Epidermal melanocyte (primary cell): ENCODE measurements at regions not wholly inside any gene's neighbourhood (a gene's known extent, or its start where the extent isn't known, plus 50 kb on each side); places are given as distances from the start of the nearest gene placed in this dataset.
"Not testable (repeated sequence)": the region's sequence is repeated elsewhere in the genome, so short reads cannot be mapped to it uniquely, and the experiment has no call there.

Source experiments
- DNase-seq: peaks from one replicate; pipeline ENCODE4 v3.0.0; 2011; ENCODE audit warnings: low spot score; ENCODE audit not compliant: insufficient read length

DNA sequence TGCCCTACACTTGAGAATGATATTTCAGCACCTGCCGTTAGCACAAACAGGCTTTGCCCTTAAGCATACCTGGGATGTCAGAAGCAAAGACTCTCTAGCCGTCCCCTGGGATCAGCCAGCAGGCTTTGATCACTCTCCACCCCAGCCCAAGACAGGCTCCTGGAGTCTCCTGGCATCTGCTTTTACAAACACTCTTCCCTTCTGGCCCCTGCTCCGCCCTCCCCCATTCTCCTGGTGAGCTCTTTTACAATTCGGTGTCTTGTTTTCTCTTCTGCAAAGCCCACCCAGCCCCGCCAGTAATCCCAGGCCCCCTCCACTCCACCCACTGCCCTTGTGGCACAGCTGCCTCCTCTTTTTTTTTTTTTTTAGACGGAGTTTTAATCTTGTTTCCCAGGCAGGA lies 50.4 kb downstream of the KATNIP start:
- no peak for DNase-seq

DNA sequence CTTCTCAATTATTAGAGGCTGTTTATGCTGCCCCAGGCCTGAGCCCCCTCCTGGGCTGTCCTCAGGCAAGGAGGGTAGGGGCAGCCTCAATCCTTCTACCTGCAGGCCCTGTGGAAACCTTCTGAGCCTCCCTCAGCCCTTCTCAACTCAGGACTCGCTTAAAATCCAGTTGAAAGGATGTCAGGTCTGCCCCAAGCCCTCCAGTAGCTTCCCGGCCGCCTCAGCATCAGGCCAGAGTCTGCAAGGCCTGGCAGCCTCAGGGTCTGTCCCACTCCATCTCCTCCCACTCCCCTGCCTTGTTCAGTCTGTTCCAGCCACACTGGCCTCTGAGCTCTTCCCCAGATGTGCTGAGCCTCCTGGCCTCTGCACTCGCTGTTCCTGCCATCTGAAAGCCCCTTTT lies 52.2 kb downstream of the KATNIP start:
- DNase-seq, result no peak

GRCh38 chr16:27605500-27606106 lies 55.7 kb downstream of the KATNIP start:
- DNase-seq, result not testable (repeated sequence)

DNA sequence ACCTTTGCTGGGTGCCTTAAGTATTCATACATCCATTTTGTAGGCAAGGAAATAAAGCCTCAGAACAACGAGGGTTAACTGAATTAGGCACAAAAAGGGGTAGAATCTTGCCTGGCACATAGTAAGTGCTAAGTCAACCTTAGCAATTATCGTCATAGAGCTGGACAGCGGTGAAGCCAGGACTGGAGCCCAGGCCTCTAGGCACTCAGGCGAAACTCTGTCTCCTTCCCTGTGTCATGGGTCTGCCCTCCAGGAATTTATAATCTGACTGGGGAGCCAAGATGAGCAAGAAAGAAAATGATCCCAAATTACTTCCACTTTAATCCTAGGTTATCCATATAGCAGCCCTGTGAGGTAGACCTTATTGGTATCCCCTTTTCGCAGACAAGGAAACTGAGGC lies 61.4 kb downstream of the KATNIP start:
- no peak for DNase-seq

GRCh38 chr16:27613238-27613791 lies 63.4 kb downstream of the KATNIP start:
- DNase-seq, result no peak

- DNase-seq, result no peak
Observed at GRCh38 chr16:27617665-27618064, 67.7 kb downstream of the KATNIP start.

- no peak for DNase-seq
Observed at GRCh38 chr16:27618165-27618564, 68.2 kb downstream of the KATNIP start.

- DNase-seq, result no peak
Observed at GRCh38 chr16:27618606-27619327, 68.8 kb downstream of the KATNIP start.

GRCh38 chr16:27620541-27620940 lies 70.6 kb downstream of the KATNIP start:
- no peak for DNase-seq

GRCh38 chr16:27624154-27625049 lies 74.5 kb downstream of the KATNIP start:
- DNase-seq, result no peak

DNA sequence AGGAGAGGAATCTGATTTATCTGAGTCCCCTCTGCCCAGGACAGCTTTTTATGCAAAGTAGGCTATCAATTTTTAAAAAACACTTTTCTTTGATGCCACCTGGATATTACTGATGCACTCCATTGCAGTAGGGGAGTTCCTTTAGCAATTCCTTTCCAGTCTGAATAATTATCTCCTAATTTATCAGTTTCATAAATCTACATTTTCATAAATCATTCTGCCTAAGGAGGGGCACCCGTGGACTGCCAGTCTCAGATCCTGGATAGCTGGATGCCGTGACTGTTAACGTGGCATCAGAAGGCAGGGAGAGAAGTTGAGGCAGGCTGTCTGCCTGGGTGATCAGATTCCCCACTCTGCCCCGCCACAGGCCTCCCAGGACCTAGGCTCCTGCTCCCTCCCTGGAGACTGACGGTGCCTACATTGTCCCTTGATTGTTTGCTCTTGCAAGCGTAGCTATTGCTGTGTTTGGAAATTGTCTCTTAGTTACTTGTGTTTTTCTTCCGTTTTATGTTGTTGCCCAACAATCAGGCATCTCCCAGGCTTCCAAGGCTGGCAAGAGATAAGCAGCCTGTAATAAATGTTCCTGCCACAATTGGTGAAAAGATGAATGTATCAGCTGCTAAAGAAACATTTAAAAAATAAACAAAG lies 75.2 kb downstream of the KATNIP start:
- no peak for DNase-seq

GRCh38 chr16:27627136-27627535 lies 77.2 kb downstream of the KATNIP start:
- no peak for DNase-seq

GRCh38 chr16:27628241-27628942 lies 78.4 kb downstream of the KATNIP start:
- DNase-seq, result no peak

- DNase-seq, result not testable (repeated sequence)
Observed at GRCh38 chr16:27628943-27629462, 79.1 kb downstream of the KATNIP start.

GRCh38 chr16:27632216-27632615 lies 82.3 kb downstream of the KATNIP start:
- no peak for DNase-seq

- DNase-seq, result no peak
Observed at GRCh38 chr16:27633221-27633620, 83.3 kb downstream of the KATNIP start.

DNA sequence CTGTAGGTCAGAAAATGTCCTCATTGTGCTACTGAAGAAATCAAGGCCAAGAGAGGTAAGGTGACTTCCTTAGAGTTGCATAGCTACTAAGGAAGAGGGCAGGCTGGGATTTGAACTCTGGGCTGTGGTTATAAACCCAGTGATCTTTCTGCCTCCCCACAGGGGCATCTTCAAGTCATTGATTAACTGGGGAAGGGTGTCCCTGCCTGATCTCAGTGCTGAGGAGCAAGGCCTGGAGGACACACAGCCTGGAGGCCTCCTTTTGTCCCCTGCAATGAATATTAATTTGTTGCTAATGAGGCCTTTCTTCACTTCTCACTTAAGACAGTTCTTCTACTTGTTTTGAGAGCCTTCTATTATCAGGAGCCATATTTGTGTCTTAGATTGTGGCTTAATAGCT lies 83.8 kb downstream of the KATNIP start:
- no peak for DNase-seq

- DNase-seq, result no peak
Observed at GRCh38 chr16:27634779-27635178, 84.8 kb downstream of the KATNIP start.

DNA sequence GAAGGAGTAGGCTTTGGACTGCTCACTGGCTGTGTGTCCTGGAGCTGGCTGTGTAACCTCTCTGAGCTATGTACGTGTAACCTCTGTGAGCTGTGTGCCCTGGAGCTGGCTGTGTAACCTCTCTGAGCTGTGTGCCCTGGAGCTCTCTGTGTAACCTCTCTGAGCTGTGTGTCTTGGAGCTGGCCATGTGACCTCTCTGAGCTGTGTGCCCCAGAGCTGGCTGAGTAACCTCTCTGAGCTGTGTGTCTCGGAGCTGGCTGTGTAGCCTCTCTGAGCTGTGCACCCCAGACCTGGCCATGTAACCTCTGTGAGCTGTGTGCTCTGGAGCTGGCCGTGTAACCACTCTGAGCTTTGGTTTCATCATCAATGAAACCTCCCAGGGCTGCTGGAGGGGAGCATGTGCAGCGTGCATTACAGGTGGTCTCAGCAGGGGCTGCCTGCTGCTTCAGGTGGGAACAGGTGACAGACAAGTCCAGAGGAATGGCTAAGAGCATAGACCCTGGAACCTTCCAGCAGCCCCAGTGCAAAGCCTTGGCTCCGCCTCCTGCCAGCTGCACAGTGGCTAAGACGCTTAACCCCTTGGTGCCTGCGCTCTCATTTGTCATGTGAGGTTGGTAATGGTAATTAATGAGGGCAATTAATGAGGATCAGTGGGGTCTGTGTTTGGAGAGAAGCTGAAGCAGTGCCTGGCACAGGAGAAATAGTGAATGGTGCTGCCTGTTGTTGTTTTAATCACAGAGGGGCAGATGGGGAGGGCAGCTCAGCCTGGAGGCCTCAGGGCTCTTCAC lies 86.7 kb downstream of the KATNIP start:
- no peak for DNase-seq
